Body of pancreas (tissue), 4 donors: ENCODE measurements at regions not wholly inside any gene's neighbourhood (a gene's known extent, or its start where the extent isn't known, plus 50 kb on each side); places are given as distances from the start of the nearest gene placed in this dataset.

Experiments
- POLR2A ChIP-seq, 3 donors: fragments of 450-650 bp; IDR thresholded peaks; one replicate each; pipeline ENCODE4 v1.6.1; 2016; ENCODE audit warnings: antibody characterized with exemption in 3 of 3, mild to moderate bottlenecking in 2 of 3
- TF ChIP-seq, protein P1 (sequence below), 7 experiments: fragments of 450-650 bp in 4 of 7; fragments of 200-600 bp in 3 of 7; sonication (generic) in 3 of 7; IDR thresholded peaks; one replicate each; pipeline ENCODE4 v1.5.1; 2016 to 2019; ENCODE audit warnings: antibody characterized with exemption in 7 of 7

GRCh38 chr2:183951630-183952029, 646.7 kb upstream of the ZNF804A start:
- TF ChIP-seq, protein P1, sequence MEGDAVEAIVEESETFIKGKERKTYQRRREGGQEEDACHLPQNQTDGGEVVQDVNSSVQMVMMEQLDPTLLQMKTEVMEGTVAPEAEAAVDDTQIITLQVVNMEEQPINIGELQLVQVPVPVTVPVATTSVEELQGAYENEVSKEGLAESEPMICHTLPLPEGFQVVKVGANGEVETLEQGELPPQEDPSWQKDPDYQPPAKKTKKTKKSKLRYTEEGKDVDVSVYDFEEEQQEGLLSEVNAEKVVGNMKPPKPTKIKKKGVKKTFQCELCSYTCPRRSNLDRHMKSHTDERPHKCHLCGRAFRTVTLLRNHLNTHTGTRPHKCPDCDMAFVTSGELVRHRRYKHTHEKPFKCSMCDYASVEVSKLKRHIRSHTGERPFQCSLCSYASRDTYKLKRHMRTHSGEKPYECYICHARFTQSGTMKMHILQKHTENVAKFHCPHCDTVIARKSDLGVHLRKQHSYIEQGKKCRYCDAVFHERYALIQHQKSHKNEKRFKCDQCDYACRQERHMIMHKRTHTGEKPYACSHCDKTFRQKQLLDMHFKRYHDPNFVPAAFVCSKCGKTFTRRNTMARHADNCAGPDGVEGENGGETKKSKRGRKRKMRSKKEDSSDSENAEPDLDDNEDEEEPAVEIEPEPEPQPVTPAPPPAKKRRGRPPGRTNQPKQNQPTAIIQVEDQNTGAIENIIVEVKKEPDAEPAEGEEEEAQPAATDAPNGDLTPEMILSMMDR (IDR thresholded peaks at IDR 0.05) = no peak
- TF ChIP-seq POLR2A (IDR thresholded peaks at IDR 0.05) = no peak
